AG10803 (cell line): ENCODE measurements at regions not wholly inside any gene's neighbourhood (a gene's known extent, or its start where the extent isn't known, plus 50 kb on each side); places are given as distances from the start of the nearest gene placed in this dataset.
A peak's percentile ranks its signal among the peaks of the same experiment; 100 is the strongest.

Experiments
- DNase-seq: peaks from one replicate; pipeline ENCODE4 v3.0.0; 2010; ENCODE audit warnings: low read depth
- H3K4me3 ChIP-seq: 2 replicates; pipeline ENCODE4 v1.5.1; 2011; ENCODE audit warnings: mild to moderate bottlenecking, low read length, control low read depth
- TF ChIP-seq, protein P1 (sequence below): conservative IDR thresholded peaks from 2 replicates; pipeline ENCODE4 v1.5.1; 2011; ENCODE audit warnings: mild to moderate bottlenecking, low read length, control low read depth, inconsistent platforms

DNA sequence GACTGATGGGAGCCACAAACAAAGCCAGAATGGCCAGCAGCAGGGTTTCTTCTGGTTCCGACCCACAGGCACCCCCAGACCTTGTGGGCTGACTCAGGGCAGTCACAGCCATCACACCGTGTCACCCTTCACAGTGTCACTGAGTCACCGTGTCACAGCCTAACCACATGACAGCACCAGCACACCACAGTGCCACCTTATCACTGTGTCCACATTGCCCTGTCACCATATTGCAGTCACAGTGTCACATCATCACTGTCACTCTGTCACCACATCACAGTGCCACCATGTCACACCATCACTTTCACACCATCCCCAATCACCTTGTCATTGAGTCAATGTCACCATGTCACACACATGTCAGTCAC is 77.0 kb downstream of the OAT start:
- TF ChIP-seq, protein P1, sequence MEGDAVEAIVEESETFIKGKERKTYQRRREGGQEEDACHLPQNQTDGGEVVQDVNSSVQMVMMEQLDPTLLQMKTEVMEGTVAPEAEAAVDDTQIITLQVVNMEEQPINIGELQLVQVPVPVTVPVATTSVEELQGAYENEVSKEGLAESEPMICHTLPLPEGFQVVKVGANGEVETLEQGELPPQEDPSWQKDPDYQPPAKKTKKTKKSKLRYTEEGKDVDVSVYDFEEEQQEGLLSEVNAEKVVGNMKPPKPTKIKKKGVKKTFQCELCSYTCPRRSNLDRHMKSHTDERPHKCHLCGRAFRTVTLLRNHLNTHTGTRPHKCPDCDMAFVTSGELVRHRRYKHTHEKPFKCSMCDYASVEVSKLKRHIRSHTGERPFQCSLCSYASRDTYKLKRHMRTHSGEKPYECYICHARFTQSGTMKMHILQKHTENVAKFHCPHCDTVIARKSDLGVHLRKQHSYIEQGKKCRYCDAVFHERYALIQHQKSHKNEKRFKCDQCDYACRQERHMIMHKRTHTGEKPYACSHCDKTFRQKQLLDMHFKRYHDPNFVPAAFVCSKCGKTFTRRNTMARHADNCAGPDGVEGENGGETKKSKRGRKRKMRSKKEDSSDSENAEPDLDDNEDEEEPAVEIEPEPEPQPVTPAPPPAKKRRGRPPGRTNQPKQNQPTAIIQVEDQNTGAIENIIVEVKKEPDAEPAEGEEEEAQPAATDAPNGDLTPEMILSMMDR = no peak
- no peak overlapping the region for H3K4me3 ChIP-seq
- DNase-seq = no peak

DNA sequence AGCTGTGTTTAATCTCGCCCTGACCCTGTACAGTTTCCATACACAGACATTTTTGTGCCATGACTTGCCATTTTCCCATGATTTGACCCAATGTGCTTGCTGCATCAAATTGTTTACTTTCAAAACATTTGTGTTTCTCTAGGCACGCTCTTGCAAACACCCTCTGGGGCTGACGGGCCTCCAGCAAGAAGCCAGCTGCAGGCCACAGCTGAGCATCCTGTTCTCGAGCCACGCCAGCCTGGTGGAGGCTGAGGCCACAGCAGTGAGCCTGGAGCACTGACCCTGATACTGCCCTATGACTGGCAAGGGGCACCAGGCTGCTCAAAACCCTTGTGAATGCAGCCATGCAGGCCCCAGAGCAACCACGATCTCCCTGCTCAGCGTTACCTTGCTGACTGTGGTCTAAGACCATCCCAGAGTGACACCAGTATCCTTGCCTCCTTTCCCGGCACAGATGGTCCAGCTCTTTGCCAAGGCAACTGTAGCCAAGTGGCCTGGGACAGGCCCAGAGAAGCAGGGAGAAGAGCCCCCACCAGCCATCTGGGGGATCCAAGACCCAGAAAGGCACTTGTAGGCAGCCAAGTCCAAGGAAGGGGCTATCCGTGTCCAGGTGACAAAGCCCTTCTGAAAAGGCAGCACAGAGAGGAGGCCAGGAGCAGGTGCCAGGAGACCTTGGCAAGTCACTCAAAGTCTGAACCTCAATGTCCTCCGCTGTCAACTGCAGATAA is 78.5 kb downstream of the OAT start:
- TF ChIP-seq, protein P1 = no peak
- H3K4me3 ChIP-seq = no peak overlapping the region
- peak; percentile 91 for DNase-seq

DNA sequence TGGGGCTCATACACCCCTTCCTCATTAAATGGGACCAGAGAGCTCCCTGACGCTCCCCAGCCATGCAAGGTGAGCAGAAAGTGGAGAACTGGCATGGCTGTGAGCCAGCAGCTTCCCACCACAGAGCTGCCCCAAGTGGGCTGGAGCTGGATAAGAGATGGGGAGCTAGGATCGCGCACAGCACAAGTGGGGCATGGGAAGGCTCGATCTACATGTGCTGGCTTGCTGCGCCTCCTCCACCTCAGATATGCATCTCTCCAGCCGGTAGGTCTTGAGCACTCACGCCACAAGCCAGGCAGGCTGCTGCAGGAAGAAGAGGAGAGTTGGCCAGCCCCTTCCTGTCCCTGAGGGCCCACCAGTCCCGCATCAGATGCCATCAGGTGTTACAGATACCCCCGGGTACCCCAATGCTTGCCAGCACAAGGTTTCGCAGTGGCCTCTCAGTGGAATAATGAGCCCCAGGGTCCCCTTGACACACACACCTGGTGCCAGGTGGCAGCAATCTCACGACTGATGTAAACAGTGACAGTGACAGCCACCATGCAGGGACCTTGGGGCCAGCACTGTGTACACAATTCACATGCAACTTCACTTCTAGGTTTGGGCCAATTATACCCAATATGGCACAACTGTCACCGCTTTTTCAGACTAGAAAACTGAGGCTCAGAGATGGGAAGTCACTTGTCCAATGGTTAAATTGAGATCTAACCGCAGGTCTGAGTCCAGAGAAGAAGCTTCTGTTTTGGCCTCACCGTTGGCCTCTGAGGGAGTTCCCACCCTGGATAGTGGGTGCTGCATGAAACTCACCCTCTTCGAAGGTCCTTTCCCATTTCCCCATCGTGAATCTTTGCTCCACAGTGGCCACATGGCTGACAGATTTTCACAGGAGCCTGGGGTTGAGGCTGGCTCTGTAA is 79.3 kb downstream of the OAT start:
- no peak overlapping the region for H3K4me3 ChIP-seq
- no peak for DNase-seq
- TF ChIP-seq, protein P1 = no peak

DNA sequence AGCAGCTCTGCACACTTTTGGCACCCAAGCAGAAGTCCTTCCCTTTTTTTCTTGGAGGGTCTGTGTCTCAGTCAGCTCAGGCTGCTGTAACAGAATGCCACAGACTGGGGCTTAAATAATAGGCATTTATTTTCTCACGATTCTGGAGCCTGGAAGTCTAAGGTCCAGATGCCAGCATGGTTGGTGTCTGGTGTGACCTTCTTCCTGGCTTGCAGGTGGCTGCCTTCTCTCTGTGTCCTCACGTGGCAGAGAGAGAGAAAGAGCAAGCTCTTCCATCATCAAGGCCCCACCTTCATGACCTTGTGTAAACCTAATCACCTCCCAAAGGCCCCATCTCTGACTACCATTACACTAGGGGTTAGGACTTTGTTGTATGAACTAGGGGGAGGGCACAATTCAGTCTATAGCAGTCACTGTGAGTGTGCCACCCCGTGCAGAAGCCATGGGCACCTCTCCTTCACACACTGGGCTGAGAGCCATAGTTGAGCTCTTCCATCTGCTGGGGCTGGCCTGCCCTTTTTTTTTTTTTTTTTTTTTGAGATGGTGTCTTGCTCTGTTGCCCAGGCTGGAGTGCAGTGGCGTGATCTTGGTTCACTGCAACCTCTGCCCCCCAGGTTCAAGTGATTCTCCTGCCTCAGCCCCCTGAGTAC is 80.3 kb downstream of the OAT start:
- no peak for DNase-seq
- TF ChIP-seq, protein P1 = no peak
- H3K4me3 ChIP-seq = no peak overlapping the region

DNA sequence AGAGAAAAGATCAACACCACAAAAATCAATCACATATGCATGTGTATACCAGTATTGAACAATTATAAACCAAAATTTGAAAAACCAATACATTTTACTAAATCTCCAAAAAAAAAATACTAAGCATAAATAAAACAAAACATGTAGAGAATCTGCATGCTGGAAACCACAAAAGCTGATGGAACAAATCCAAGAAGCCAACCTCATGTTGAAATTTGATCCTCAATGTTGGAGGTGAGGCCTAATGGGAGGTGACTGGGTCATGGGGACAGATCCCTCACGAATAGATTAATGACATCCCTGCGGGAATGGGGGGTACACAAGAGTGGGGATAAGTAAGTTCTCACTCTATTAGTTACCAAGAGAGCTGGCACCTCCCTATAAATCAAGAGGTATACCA is 82.5 kb downstream of the OAT start:
- H3K4me3 ChIP-seq = no peak overlapping the region
- DNase-seq = peak; percentile 22

DNA sequence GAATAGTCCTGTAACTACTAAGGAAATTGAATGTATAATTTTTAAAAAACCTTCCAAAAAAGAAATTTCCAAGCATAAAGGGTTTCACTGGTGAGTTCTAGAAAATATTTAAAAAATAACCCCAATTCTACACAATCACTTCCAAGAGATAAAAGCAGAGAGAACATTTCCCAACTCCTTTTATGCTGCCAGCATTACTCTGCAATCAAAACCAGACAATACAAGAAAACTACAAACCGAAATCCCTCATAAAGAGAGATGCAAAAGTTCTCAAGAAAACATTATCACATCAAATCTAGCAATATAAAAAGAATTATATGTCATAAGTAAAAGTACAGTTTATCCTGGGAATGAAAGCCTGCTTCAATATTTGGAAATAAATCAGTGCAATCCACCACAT is 84.8 kb downstream of the OAT start:
- no peak for DNase-seq
- H3K4me3 ChIP-seq = no peak overlapping the region
- TF ChIP-seq, protein P1 = no peak

More for the DNA sequence above, 82.5 kb downstream of the OAT start:
- TF ChIP-seq, protein P1 = no peak
